Activated CD8-positive, alpha-beta memory T cell treated with anti-CD3 and anti-CD28 coated beads for 48 hours (primary cell): ENCODE measurements at regions not wholly inside any gene's neighbourhood (a gene's known extent, or its start where the extent isn't known, plus 50 kb on each side); places are given as distances from the start of the nearest gene placed in this dataset.
"Not testable (repeated sequence)": the region's sequence is repeated elsewhere in the genome, so short reads cannot be mapped to it uniquely, and the experiment has no call there.

Experiments used
- DNase-seq, 3 experiments: peaks; one replicate each; pipeline ENCODE4 v3.0.0-alpha.2; 2020; ENCODE audit warnings: low read depth in 2 of 3, low spot score in 2 of 3

GRCh38 chr4:127237581-127237980 lies 395.2 kb upstream of the INTU start:
- DNase-seq: no peak

GRCh38 chr4:127238956-127239475 lies 393.7 kb upstream of the INTU start:
- DNase-seq: no peak

GRCh38 chr4:127239902-127240763 lies 392.6 kb upstream of the INTU start:
- no peak for DNase-seq

GRCh38 chr4:127240764-127241105 lies 392.0 kb upstream of the INTU start:
- DNase-seq: no peak

GRCh38 chr4:127244515-127244914 lies 388.2 kb upstream of the INTU start:
- DNase-seq: no peak

GRCh38 chr4:127246963-127247952 lies 385.5 kb upstream of the INTU start:
- no peak for DNase-seq

- no peak for DNase-seq
Measured at GRCh38 chr4:127249066-127249766, 383.5 kb upstream of the INTU start.

GRCh38 chr4:127249767-127250108 lies 383.0 kb upstream of the INTU start:
- no peak for DNase-seq

- DNase-seq: no peak
Measured at GRCh38 chr4:127250577-127250976, 382.2 kb upstream of the INTU start.

GRCh38 chr4:127251423-127251822 lies 381.3 kb upstream of the INTU start:
- no peak for DNase-seq

- no peak for DNase-seq
Measured at GRCh38 chr4:127256500-127256899, 376.3 kb upstream of the INTU start.

- no peak for DNase-seq
Measured at GRCh38 chr4:127261476-127261875, 371.3 kb upstream of the INTU start.

- DNase-seq: no peak
Measured at GRCh38 chr4:127268367-127268766, 364.4 kb upstream of the INTU start.

- DNase-seq: not testable (repeated sequence)
Measured at GRCh38 chr4:127277023-127277422, 355.7 kb upstream of the INTU start.

GRCh38 chr4:127284236-127284635 lies 348.5 kb upstream of the INTU start:
- no peak for DNase-seq

GRCh38 chr4:127291316-127291715 lies 341.4 kb upstream of the INTU start:
- DNase-seq: no peak

GRCh38 chr4:127293496-127293895 lies 339.3 kb upstream of the INTU start:
- no peak for DNase-seq

- no peak for DNase-seq
Measured at GRCh38 chr4:127304356-127304755, 328.4 kb upstream of the INTU start.

- no peak for DNase-seq
Measured at GRCh38 chr4:127307996-127308395, 324.8 kb upstream of the INTU start.

- DNase-seq: no peak
Measured at GRCh38 chr4:127309369-127310102, 323.2 kb upstream of the INTU start.

GRCh38 chr4:127311371-127311770 lies 321.4 kb upstream of the INTU start:
- DNase-seq: no peak
